SW 1271 (cell line): ENCODE measurements at regions not wholly inside any gene's neighbourhood (a gene's known extent, or its start where the extent isn't known, plus 50 kb on each side); places are given as distances from the start of the nearest gene placed in this dataset.
A peak's percentile ranks its signal among the peaks of the same experiment; 100 is the strongest.

Experiments
- DNase-seq, 2 experiments: peaks; one replicate each; lab custom pipeline; 2025; lab: John Stamatoyannopoulos, UW

DNA sequence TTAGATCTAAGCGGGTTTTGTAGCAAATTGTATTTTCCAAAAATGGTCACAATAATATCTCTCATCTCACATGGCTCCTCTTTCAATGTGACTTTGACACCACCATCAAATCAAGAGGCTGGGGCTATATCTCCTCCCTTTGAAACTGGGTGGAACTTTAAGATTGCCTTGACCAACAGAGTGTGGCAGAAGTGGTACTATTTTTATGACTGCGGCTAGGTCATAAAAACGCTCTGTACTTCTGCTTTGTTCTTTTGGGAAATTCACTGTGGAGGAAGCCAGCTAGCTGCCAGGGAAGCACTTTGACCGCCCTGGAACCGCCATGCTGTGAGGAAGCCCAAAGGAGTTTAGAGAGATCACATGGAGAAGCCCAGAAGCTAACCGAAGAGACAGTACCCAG is 50.7 kb upstream of the ACOT11 start:
- DNase-seq: no peak

DNA sequence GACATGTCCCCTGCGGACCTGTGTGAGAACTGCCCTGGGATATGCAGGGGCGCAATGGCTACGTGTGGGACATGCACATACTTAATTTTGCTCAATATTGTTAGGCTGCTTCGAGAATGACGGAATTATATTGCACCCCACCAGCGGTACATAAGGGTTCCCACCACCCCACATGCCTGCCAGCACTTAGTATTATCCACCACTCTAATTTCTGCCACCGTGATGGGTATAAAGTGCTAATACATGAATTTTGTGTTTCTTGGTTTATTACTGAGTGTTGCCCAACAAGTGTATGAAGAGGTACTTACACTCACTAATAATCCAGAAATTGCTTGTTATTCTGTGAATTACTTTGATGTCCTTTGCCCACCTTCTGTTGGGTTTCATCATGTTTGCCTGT is 52.1 kb upstream of the ACOT11 start:
- no peak for DNase-seq

DNA sequence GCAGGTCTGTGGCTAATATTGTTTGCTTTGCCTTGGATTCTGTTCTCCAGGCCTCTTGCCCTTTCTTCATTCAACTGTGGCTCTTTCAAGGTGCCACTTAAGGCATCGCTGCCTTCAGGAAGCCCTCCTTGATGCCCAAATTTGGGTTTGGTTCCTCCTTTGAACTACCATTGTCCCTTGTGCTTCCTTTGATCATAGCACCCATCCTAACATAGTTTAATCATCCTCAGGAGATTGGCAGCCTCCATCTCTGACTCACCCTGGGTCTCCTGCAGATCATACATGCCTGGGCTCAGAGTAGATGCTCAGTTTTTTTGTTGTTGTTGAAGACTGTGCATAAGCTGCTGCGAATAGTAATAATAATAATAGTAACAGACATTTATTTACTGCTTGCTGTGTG is 54.4 kb upstream of the ACOT11 start:
- no peak for DNase-seq

DNA sequence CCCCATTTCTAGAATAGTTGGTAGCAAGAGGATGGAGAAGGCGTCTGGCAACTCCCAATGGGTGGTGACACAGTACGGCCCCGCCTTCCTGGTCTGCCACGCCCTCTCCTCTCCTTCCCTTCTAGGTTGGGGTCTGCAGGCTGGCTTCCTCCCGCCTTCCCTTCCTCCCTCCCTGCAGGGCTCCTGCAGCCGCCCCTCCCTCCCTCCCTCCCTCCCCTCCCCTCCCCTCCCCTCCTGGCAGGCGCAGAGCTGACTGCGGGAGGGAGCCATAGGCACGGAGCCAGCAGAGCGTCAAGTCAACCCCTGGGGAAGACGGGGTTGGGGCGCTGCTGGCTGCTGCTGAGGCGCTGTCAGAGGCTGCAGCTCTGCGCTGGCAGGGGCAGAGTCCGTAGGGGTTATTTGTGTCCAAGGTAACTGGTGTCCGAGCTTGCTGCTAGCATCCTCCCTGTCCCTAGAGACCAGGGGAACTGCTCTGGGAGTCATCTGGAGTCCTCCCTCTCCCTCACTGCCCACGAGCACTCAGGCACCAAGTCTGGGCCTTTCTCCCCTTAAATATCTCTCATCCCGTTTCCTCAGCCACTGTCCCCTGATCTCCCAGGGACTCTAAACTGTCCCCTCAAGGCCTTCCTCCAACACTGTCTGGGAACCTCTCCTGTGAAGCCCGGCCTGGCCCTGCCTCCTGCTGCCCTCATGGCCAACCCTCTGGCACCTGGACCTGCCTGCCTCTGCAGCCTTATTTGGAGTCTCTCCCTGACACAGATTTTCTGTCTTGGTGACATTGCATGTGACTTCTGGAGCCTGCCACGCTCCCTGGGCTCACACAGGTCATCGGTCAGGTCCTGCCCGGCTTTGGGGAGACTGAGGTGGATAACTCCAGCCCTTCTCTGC is 57.4 kb upstream of the ACOT11 start:
- no peak for DNase-seq

DNA sequence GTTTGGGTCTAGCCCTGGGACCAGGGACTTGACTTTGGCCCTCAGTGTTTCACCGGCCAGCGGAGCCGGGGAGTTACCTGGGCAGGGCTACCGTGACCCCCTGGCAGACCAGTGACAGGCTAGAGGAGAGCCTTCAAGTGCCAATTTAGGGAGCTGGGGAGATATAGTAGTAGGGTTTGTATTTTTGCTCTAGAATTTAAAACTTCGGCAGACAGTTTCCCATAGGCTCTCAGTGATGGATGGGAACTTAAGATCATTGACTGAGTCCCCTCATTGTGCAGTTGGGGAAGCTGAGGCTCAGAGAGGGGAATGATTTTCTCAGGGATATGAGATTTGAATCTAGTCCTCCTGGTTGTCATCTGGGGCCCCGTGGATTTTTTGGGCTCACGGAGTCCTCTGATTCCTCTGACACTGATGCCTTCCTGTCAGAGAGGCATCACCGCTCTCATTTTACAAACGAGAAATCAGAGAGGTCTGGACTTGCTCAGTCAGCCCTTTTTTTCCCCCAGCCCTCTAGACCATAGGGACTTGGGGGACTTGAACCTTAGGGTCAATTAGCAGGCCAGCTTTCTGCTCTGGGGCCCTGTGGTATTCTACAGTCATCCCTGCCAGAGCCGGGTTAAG is 58.3 kb upstream of the ACOT11 start:
- no peak for DNase-seq

DNA sequence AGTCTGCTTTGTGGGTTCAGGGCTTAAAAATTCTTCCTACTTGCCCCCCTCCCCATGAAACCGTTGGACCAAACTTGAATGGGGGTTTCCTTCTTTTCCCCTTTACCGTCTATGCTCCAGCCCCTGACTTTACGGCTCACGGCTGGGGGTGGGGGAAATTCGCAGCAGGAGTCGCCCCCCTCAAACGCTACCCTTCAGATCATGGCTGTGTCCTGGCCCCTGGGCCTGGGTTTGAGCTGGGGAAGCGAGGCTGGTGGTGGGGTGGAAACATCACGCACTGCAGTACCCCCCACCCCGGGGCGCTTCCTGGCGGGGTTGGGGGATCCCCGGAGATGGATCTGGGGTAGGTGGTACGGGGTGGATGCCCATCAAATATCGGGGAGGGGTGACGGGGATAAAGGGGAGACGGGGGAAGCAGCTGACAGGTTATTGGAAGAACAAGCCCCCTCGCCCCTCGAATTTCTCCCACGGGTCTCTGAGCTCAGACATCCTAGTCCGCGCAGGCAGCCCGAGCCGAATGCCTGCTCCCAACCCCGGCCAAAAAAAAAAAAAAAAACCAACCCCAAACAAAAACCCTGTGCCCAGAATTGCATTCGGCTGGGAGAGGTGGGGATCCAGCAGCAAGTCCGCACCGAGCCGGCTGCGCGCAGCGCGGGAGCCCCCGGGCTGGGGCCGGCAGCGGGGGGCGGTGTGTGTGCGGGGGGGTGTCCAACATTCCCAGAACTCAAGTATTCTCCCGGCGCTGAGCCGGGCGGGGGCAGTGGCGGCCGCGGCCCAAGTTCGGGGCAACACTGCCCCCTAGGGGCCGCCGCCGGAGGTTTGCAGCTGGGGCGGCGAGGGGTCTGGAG is 59.0 kb upstream of the ACOT11 start:
- peak in 1 of 2 experiments; percentile 47 for DNase-seq

DNA sequence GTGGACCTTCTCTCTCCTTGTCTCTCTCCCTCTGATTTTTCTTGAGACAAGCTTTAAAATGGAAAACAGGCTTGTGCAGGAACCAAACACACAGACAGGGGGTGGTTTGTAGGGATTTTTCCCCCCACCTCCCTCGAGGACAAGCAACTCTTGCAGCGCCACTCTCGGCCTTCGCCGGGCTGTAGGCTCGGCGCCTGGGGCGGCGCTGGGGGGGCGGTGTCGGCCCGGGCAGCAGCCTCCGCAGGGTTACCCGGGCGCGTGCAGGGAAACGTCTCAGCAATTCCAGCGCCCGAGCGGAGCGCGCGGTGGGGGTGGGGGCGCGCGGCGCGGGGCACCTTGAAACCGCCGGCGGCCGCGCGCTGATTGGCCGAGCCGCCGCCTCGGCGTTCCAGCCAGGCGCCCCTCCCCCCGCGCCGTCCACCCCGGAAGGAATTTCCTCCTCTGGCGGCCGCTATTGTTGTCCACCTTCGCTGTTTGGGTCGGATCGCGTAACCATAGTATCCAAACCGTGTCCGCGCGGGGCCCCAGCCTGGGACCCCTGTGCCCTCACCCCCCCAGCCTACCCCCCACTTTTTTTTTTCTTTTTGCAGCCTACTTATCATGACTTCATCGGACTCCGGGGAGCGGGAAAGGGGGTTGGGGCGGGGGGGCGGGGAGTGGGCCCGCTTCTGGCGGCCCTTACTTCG is 59.8 kb upstream of the ACOT11 start:
- peak; percentile 53 to 81 for DNase-seq

DNA sequence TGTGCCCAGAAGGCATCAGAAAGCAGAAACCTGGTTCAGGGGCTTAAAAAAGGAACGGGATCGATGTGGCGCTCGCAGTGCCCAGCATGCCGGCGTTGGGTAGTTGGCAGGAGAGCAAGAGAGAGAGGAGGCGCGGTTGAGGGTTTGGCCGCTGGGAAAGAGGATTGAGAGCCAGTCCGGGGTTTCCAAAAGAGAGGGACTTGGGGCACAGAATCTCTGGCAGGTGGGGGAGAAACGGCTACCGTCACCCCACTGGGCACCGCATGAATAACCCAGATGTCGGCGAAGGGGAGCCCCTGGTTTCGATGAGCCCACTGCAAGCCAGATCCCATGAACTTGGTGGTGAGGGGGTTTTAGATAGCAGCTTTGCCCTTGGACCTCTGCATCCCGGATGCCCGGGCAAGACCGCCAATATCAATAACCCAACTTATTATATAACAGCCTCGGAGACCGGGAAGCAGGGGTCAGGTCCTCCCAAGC is 60.4 kb upstream of the ACOT11 start:
- no peak for DNase-seq

DNA sequence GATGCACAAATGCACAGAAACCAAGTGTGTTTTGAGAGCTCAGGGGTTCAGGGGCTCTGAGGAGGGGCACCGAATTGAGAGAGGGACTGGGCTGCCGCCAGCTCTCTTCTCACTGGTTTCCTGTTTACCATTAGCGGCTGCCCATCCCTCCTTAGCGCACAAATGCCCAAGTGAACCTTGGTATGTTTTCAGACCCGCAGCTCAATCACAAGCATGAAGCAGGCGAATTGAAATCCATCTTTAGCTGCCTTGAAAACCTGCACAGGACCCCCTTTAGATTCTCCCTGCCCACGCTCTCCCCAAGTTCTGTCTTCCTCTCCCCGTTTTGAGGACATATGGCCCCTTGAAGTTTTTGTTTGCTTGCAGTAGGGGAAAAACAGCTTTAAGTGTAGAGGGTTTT is 61.1 kb upstream of the ACOT11 start:
- no peak for DNase-seq

DNA sequence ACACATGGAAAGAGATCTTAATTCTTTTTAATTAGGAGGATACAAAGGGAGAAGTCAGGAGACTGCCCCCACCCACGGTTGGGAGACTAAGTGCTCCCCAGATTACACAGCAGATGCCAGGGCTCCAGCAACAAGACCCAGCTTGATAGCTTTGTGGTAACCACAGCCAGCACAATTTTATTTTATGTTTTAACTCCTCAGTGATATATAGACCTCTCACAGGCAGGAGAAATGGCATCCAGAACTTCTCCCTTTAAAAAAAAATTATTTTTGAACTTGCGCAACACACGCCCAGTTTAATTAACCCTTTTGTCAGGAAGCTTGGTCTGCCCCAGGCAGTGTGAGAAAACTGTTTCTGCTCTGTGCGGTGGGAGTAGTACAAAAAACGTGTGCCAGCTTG is 62.6 kb upstream of the ACOT11 start:
- no peak for DNase-seq

DNA sequence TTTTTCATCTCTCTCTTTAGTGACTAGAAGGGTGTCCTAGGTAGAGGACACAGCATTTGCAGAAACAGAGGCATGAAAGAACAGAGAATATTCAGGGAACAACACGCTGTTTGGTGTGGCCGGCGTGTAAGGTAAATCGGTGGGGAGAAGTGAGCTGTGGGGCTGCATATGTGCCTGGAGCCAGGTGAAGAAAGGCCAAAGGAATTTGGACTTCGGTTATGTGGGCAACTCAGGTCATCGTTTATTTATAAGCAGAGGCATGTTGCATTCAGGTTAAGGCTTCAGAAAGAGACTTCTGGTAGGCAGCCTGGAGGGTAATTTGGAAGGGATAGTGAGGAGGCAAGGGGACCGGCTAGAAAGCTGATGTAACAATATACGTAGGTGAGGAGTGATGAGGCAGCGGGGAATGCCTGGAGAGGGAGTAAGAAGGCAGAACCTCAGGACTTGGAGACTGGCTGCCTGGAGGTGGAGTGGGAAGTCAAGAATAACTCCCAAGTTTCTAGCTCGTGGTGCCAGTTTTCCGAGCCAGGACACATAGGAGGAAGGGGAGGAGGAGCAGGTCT is 64.1 kb upstream of the ACOT11 start:
- no peak for DNase-seq

DNA sequence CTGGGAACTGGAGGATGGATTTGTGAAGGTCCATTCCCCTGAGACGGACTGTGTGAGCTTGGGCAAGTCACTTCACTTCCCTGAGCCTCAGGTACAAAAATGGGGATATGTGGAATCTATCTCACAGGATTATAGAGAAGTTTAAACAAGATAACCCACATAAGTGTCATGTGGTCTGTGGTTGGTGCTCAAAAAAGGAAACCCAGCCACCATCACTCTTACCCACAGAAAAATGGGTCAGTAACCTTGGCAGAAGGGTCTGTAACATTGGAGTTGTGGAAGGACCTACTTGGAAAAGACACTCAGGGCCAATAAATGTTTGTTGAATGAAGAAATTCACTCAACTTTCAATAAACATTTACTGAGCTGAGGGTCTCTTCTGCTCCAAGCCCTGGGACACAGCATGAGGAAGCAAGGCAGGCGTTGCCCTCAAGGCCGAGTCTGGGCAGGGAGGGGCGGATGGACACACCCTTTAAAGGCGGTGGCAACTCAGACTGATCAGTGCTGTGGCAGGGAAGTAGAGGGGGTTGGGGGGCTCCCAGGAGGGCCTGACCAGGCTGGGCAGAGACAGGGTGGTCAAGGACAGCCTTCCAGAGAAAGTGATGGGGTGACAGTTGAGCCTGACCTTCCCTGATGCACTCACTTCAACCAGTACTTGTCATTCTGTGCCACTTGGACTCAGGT is 66.7 kb upstream of the ACOT11 start:
- DNase-seq: no peak

DNA sequence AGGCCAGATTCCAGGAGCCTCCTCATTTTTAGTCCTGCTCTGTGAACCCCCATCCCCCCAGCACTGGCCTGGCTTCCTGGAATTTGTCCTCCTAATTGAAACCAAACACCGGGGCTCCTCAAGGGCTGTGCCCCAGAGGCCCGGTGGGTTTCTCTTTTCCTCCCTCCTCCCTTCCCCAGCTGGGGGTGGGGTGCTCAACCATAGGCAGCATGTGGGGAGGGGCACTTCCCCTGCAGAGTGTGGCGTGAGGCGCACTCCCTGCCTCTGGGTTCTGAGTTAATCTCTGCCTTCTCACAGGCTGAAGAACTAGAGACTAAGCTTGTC is 67.5 kb upstream of the ACOT11 start:
- DNase-seq: no peak

DNA sequence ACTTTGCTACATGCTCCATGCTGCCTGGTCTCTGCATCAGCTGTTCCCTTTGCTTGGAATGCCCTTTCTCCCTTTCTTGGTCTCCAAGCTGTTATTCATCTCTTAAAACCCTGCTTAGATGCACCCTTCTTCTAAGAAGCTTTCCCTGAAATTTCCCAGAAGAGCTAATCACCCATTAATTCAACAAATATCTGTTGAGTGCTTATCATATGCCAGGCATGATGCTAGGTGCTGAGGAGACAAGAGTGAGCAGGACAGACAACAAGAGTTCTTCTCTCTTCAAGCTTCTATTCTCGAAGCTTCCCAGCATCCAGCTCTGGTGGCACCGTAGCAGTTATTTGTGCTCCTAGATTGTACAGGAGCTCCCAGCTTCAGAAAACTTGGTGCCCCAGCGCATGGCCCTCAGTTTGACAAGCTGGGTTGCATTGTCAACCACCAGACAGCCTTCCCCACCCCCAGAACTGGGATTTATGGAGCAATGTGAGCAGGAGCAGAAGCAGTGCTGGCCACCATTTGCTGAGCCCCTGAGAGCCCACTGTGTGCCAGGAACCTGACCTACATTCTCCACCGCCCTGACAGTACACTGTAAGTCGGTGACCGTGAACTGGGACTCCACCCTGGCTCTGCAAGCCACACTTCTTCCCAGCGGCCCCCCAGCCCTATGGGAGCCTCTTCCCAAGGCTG is 68.0 kb upstream of the ACOT11 start:
- DNase-seq: no peak

DNA sequence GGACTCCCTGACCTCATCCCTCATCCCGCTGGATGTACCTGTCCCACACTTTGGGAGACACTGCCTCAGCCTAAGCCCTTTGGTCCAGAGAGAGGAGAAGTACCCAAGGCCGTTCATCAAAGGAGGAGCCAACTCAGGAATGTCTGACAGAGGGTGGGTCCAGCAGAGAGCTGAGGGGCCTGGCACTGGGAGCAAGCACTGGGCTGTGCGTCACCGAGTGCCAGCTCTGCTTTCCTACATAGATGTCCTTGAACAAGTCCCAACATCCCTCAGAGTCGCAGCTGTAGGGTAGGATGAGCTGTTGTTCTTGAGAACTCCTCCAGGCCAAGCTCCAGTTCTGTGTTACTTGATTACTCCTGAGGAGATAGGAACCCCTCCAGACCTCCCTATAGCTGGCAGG is 68.8 kb upstream of the ACOT11 start:
- DNase-seq: no peak

DNA sequence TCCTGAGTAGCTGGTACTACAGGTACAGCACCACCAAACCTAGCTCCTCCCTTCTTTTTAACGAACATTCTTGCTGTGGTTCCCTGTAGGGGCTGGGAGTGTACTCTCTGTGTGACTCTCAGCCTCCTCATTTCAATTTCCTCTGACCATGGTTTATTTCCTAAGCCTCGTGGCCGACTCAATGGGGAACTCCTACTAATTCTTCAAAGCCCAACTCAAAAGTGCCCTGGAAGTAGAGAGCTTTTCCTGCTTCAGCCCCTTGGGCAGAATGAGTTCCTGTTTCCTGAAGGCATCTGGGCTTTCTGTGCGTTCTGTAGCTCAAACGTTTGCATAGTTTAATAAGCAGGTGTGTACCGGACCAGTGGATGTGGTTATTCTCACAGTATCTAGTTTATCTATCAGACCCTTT is 70.9 kb upstream of the ACOT11 start:
- DNase-seq: no peak

DNA sequence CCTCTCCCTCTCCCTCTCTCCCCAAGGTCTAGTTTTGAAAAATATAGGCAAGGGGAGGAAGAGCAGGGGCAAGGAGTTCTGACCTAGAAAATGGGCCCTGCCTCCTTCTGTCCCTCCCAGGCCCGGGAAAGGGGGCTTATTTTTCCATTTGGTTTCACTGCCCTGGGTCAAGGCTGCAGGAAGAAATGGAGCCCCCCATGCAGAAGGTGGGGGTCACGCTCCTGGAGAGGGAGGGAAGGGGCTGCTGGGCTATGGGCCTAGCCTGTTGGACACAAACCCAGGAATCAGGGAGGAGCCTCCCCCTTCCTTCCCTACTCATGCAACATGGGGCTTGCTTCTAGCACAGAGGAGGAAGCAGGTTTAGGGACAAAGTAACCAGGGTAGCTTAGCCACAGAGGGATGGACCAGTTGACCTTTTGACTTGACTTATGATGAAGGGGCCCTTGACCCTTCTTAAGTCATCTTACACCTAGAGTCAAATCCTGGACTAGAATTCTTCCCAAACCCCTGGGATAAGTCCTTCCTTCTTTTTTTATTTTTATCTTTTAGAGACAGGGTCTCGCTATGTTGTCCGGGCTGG is 70.4 kb upstream of the SSBP3 start:
- DNase-seq: no peak

DNA sequence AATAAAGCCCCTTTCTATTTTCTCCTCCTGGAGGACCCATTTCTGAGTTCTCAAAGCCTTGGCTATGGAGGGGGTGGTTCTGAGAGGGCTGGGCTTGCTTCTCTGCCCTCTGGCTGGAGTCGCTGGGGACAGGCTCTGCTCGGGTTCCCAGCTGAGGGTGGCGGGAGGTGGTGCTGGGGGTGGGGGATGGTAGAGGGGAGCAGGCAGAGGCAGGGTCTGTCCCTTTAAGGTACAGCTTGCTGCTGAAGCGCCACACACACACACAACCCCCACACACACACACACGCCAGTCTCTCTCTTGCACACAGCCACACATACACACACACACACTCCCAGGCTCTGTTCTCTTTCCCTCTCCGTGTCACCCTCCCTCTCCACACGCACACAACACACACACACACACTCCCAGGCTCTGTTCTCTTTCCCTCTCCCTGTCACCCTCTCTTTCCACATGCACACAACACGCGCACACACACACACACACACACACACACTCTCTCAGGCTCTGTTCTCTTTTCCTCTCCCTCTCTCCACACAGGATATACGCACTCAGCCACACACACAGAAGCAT is 69.8 kb upstream of the SSBP3 start:
- DNase-seq: no peak

DNA sequence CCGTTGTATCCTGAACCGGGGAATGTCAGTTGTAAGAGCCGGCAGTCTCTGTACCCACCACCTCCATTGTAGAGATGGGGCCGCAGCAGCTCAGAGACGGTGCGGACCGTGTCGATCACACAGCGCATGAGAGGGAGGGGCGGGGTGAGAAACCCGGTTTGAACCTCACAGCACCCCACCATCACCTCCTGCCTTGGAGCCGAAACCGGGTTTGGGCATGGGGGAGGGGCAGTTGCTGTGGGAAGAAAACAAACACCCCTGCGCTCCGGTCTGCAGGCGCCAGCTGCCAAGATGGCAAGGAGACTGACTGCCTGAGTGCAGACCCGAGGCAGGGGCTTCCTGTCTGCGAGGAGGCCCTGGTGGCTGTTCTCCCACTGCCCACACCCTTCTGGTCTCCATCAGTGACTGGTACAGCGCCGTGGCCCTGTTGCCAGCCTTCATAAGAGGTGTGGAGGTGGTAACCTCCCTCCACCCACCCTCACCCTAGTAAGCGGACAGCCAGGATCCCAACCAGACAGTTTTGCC is 69.2 kb upstream of the SSBP3 start:
- DNase-seq: no peak
